HEK293 (cell line): ENCODE measurements at regions not wholly inside any gene's neighbourhood (a gene's known extent, or its start where the extent isn't known, plus 50 kb on each side); places are given as distances from the start of the nearest gene placed in this dataset.

Experiments used
- ATF2 ChIP-seq: fragments of 450-650 bp; formaldehyde crosslinking; IDR thresholded peaks from 2 replicates; pipeline ENCODE4 v1.5.1; 2016; ENCODE audit warnings: missing biosample characterization, missing genetic modification characterization, low read depth
- CTCF ChIP-seq: fragments of 450-650 bp; formaldehyde crosslinking; IDR thresholded peaks from 2 replicates; pipeline ENCODE4 v1.5.1; 2016; ENCODE audit warnings: missing biosample characterization, missing genetic modification characterization
- PRDM1 ChIP-seq: fragments of 450-650 bp; formaldehyde crosslinking; IDR thresholded peaks from 2 replicates; pipeline ENCODE4; 2016; ENCODE audit warnings: missing biosample characterization, missing genetic modification characterization
- PRDM10 ChIP-seq: fragments of 450-650 bp; formaldehyde crosslinking; IDR thresholded peaks from 2 replicates; pipeline ENCODE4 v1.5.1; 2016; ENCODE audit warnings: missing biosample characterization, missing genetic modification characterization
- YY2 ChIP-seq: fragments of 450-650 bp; formaldehyde crosslinking; IDR thresholded peaks from 2 replicates; pipeline ENCODE4 v1.5.1; 2016; ENCODE audit warnings: missing biosample characterization, missing genetic modification characterization
- ZNF24 ChIP-seq: fragments of 450-650 bp; formaldehyde crosslinking; IDR thresholded peaks from 2 replicates; pipeline ENCODE4 v1.5.1; 2016; ENCODE audit warnings: missing biosample characterization, missing genetic modification characterization

GRCh38 chr4:10192331-10192730 lies 75.7 kb upstream of the WDR1 start:
- TF ChIP-seq YY2 (tag by site-specific recombination) (no peak), CTCF (no peak), PRDM10 (tag by site-specific recombination) (no peak), PRDM1 (tag by site-specific recombination) (no peak), ZNF24 (tag by site-specific recombination) (no peak), ATF2 (tag by site-specific recombination) (no peak)
